ENCODE measurements at regions not wholly inside any gene's neighbourhood (a gene's known extent, or its start where the extent isn't known, plus 50 kb on each side); places are given as distances from the start of the nearest gene placed in this dataset.

DNA sequence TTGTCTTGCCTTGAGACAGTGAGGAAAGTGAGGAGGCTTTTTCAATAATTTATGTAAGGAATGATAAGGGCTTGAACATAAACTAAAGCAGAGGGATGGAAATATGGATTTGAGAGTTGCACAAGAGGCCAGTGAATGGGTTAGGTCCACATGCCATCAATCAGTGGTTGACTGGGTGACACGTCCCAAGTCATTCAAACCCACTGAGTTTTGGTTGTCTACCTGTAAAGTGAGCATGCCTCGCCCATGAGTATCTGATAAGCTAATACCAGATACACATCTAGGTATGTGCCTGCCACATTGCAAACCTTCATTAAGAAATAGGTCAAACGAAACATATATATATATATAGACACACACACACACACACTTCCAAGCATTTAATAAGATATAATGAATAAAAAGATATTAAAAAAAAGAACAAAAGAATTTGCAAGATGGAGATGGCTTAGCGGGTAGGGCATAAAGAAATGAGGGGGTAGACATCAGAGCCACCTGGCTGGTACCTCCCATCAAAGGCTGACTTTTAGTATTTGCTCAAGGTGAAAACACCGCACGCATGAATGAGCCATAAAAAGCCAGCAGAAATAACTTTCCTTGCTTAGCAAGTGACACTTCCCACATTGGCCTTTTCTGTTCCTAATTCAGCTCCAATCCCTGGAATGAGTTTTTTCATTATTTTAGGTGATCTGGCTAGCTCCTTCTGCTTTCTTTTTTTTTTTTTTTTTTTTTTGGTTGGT, 109.1 kb upstream of the GGTLC1 start:
- no peak for DNase-seq

DNA sequence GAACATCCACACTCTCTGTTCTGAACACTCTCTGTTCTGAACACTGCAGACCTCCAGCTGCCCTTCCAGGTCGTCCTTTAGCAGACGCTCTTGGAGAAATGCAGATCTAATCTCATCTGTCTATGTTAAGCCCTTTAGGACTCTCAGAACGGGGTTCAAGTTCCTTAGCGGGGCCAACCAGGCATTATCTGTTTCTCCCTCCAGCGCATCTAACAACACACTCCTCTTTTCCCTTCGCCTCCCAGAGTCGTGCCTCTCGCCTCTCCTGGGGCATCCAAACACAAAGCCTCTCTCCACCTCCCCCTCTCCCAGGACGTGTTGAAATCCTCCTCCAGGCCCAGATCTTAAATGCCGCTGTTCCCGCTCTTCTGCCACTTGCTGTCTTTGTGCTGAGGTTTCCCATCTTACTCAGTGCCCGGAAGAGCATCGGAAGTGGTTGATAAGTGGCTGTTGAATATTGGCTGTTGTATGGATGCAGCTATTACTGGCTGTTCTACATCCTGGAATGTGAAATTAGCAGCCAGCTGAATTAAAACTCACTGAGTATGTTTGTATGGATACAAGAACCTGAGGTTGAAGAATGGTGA, 108.4 kb upstream of the GGTLC1 start:
- no peak for DNase-seq

DNA sequence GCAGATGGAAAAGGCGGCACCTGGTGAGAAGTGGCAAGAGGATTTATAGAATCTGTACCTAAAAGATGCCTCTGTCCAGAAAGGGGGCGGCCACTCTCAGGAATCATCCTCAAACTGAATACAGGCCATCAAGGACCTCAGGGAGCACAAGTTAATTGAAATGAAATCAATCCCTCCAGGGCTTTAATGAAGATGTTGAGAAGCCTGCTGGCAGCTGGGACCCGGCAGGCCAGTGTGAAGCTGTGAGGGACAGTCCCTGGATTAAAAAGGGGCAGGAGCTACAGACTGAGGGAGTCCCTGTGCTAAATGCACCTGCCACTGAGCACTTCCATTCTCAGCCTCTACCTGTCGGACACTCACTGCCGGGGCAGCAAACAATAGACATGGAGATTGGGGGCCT, 107.7 kb upstream of the GGTLC1 start:
- no peak for DNase-seq

DNA sequence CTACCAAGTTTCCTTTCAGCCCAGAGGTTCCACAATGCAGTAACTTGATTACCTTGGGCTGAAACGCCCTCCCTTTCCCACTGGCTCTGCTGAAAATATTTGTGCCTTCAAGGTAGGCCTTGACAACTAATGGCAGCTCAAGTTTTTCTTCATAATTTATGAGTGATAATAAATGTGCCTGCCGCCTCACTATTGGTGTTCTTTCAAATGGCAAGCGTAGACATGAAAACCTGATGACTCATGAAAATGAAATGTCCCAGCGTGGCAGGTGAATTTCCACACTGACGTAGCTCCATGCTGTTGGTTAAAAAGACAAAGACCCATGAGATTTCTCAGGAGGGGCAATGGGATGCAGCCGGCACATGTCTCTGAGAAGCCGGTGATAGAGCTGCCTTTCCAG, 107.2 kb upstream of the GGTLC1 start:
- DNase-seq: no peak

- no peak for DNase-seq
Observed at GRCh38 chr20:24095303-24095702, 106.7 kb upstream of the GGTLC1 start.

DNA sequence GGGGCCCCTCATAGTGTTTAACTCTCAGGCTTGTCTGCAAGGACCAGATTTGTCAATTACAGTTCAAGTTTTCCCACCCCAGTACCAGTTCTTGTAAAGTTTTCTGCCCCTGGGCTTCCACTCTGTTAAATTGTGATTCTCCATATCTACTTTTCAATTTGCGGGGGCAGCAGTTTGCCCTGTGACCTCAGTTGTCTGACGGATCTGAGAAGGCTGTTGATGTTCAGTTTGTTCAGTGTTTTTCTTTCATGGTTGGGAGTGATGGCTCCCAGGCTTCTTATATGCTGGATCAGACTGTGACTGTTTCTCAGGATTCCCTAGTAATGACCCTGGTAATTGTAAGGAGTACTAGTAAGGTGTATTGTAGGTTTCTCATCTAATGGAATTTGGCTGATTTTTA, 101.0 kb upstream of the GGTLC1 start:
- DNase-seq: no peak

- no peak for DNase-seq
Observed at GRCh38 chr20:24086121-24086520, 97.5 kb upstream of the GGTLC1 start.

- no peak for DNase-seq
Observed at GRCh38 chr20:24084281-24084680, 95.7 kb upstream of the GGTLC1 start.

GRCh38 chr20:24081077-24081476, 92.5 kb upstream of the GGTLC1 start:
- DNase-seq: no peak

DNA sequence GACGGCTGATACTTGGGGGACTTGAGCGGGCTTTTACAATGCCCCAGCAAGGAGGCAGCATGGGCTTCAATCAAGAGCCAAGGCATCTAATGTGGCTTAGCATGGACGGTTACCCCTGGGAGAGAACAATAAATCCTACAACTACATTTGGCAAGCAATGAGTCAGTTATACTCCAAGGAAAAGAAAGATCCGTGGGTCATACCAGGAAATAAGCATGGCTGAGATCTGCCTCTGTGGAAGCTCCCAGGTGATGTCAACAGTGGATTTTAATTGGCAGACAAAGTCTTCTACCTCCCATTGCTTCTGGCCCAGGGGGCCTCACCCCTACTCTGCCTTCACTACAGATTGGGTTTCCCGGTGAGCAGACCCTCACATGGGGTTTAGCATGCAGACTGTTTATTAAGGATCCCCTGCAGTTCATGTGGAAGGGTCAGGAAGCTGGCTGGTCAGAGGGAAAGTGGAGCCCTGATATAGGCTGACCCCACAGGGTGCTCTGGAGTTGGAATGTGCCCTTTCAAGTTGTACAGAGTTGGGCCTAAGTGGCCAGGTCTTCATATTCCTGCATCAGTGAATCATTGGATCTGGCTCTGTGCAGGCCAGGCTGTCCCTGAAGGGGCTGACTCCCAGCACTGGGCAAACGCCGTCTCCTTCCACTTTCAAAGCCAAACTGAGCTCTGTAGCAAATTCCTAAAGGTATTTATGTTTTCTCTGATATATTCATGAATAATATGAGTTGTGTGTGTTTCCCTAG, 91.3 kb upstream of the GGTLC1 start:
- DNase-seq: no peak

DNA sequence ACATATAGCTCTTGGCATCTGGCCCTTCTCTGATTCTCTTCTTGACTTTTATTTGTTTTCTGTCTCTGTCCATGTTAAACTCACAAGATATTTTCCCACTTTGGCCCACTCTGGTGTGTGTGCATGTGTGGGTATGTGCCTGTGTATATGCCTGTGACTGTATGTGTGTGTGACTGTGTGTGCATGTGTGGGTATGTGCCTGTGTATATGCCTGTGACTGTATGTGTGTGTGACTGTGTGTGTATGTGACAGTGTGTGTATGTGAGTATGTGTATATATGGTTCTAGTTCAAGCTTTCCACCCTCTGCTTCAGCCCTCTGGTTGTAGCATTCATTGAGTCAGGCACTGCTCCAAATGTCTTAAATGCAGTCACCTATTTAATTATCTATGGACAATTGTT, 88.6 kb upstream of the GGTLC1 start:
- DNase-seq: no peak

- DNase-seq: no peak
Observed at GRCh38 chr20:24070679-24071078, 82.1 kb upstream of the GGTLC1 start.

GRCh38 chr20:24066076-24066700, 77.6 kb upstream of the GGTLC1 start:
- DNase-seq: no peak

DNA sequence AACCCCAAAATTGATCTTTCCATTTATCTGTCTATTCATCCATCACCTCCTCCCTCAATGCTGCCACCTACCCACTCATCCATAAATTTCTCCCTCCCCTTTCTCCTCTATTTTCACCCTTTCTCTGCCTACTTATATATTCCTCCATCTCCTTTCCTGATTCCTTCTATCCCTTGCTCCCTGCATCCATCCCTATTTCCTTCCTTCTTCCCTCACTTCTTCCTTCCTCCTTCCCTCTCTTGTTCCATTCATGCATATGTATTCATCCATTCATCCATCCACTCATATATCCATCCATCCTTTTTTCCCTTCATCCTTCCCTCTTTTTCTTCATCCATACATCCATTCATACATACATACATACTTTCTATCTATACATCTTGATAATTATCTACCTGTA, 76.3 kb upstream of the GGTLC1 start:
- DNase-seq: no peak

DNA sequence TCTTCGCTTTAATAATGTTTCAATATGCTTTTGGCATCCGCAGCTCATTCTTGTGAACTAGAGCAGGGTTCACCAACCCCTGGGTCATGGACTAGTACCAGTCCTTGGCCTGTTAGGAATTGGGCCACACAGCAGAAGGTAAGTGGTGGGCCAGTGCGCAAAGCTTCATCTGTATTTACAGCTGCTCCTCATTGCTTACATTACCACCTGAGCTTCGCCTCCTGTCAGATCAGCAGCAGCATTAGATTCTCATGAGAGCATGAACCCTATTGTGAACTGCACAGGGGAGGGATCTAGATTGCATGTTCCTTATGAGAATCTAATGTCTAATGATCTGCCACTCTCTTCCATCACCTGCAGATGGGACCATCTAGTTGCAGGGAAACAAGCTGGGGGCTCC, 75.5 kb upstream of the GGTLC1 start:
- DNase-seq: no peak

GRCh38 chr20:24063100-24063499, 74.5 kb upstream of the GGTLC1 start:
- DNase-seq: no peak

- no peak for DNase-seq
Observed at GRCh38 chr20:24060851-24061590, 72.4 kb upstream of the GGTLC1 start.

DNA sequence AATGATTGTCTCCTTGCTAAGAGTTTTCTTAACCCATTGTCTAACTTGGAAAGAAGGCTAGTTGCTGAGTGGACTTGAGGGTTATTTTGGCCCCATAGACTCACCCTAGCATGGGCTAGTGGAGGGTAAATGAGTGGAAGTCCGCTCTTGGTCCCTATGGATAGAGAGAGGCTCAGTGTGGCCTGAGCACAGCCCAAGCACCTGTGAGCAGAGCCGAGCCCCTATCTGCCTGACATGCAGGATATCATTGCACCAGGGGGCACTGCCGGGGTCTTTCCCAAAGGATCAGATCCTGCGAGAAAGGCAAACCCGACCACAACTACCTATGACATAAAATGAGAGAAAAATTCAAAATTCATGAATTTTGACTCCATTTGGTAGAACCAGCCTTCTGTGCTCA, 70.6 kb upstream of the GGTLC1 start:
- no peak for DNase-seq

- DNase-seq: no peak
Observed at GRCh38 chr20:24056491-24056890, 67.9 kb upstream of the GGTLC1 start.

GRCh38 chr20:24052599-24053275, 64.2 kb upstream of the GGTLC1 start:
- no peak for DNase-seq

- DNase-seq: no peak
Observed at GRCh38 chr20:24051160-24051559, 62.6 kb upstream of the GGTLC1 start.

- no peak for DNase-seq
Observed at GRCh38 chr20:24050119-24050518, 61.5 kb upstream of the GGTLC1 start.

- DNase-seq: no peak
Observed at GRCh38 chr20:24049081-24049480, 60.5 kb upstream of the GGTLC1 start.
